BLaER1 (cell line): ENCODE measurements at regions not wholly inside any gene's neighbourhood (a gene's known extent, or its start where the extent isn't known, plus 50 kb on each side); places are given as distances from the start of the nearest gene placed in this dataset.

Source experiments
- H3K27ac ChIP-seq: shearing (Covaris generic); formaldehyde crosslinking; 2 replicates; pipeline ENCODE4 v1.8.1; 2022
- H3K27me3 ChIP-seq: shearing (Covaris generic); formaldehyde crosslinking; 2 replicates; pipeline ENCODE4 v1.8.1; 2022
- H3K36me3 ChIP-seq: shearing (Covaris generic); formaldehyde crosslinking; 2 replicates; pipeline ENCODE4 v1.8.1; 2022
- H3K4me1 ChIP-seq: shearing (Covaris generic); formaldehyde crosslinking; 2 replicates; pipeline ENCODE4 v1.8.1; 2022
- H3K4me2 ChIP-seq: shearing (Covaris generic); formaldehyde crosslinking; 2 replicates; pipeline ENCODE4 v1.8.1; 2022
- H3K4me3 ChIP-seq: shearing (Covaris generic); formaldehyde crosslinking; 2 replicates; pipeline ENCODE4 v1.8.1; 2022
- H3K9ac ChIP-seq: shearing (Covaris generic); formaldehyde crosslinking; 2 replicates; pipeline ENCODE4 v1.8.1; 2022
- H3K9me3 ChIP-seq: shearing (Covaris generic); formaldehyde crosslinking; 2 replicates; pipeline ENCODE4 v1.8.1; 2022
- H4K20me1 ChIP-seq: shearing (Covaris generic); formaldehyde crosslinking; 2 replicates; pipeline ENCODE4 v1.8.1; 2022
- Cebpa-rat ChIP-seq: shearing (Covaris generic); IDR thresholded peaks from 2 replicates; pipeline ENCODE4 v1.8.1; 2022

DNA sequence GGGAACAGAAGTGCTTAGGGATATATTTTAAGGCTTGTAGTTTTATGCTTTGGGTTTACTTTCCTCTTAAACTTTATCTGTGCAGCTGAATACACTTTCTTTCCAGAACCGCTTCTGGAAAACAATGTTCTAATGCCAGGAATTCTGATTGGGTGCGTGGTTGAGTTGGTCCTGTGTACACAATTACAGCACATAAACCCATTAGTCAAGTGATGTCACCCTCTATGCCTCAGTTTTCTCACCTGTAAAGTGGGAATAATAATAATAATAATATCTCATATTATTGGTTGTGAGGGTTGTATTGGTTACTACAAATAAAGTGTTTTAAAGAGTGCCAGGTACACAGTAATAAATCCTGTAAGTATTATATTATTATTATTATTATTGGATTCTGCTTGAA lies 129.2 kb downstream of the MID1IP1 start:
- Histone ChIP-seq H3K4me2 (no peak overlapping the region), H3K9me3 (no peaks in the 10 kb centered on the region; the same call in 1 of the 2 replicates), H3K4me3 (no peak overlapping the region), H4K20me1 (no peaks in the 10 kb centered on the region), H3K27me3 (no peaks in the 10 kb centered on the region), H3K4me1 (no peaks in the 10 kb centered on the region), H3K9ac (no peak overlapping the region), H3K36me3 (no peaks in the 10 kb centered on the region), H3K27ac (no peak overlapping the region)
- TF ChIP-seq Cebpa-rat, result no peak

- H3K9ac ChIP-seq, result no peak overlapping the region
- H3K4me1 ChIP-seq, result no peaks in the 10 kb centered on the region
- H3K27ac ChIP-seq, result no peak overlapping the region
- H3K9me3 ChIP-seq, result peaks cover 1% of the 10 kb centered on the region; the same call in 1 of the 2 replicates
- no peaks in the 10 kb centered on the region for H4K20me1 ChIP-seq
- no peaks in the 10 kb centered on the region for H3K27me3 ChIP-seq
- no peak overlapping the region for H3K4me3 ChIP-seq
- no peak for TF ChIP-seq Cebpa-rat
- no peak overlapping the region for H3K4me2 ChIP-seq
- no peaks in the 10 kb centered on the region for H3K36me3 ChIP-seq
These were observed 134.3 kb downstream of the MID1IP1 start for GRCh38 chrX:38935561-38935960.

GRCh38 chrX:38937400-38937799 lies 136.1 kb downstream of the MID1IP1 start:
- Histone ChIP-seq H3K27ac (no peak overlapping the region), H3K27me3 (no peaks in the 10 kb centered on the region), H3K9me3 (peaks cover 14% of the 10 kb centered on the region), H3K4me2 (no peak overlapping the region), H3K36me3 (no peaks in the 10 kb centered on the region), H3K9ac (no peak overlapping the region), H4K20me1 (no peaks in the 10 kb centered on the region), H3K4me3 (no peak overlapping the region), H3K4me1 (no peaks in the 10 kb centered on the region)
- no peak for TF ChIP-seq Cebpa-rat

- H3K27ac ChIP-seq, result no peak overlapping the region
- no peak overlapping the region for H3K4me3 ChIP-seq
- no peak overlapping the region for H3K4me2 ChIP-seq
- no peaks in the 10 kb centered on the region for H3K36me3 ChIP-seq
- no peak for TF ChIP-seq Cebpa-rat
- peaks cover 19% of the 10 kb centered on the region for H3K9me3 ChIP-seq
- H3K9ac ChIP-seq, result no peak overlapping the region
- H3K4me1 ChIP-seq, result no peaks in the 10 kb centered on the region
- no peaks in the 10 kb centered on the region for H3K27me3 ChIP-seq
- no peaks in the 10 kb centered on the region for H4K20me1 ChIP-seq
These were observed 136.7 kb downstream of the MID1IP1 start for GRCh38 chrX:38937926-38938325.

DNA sequence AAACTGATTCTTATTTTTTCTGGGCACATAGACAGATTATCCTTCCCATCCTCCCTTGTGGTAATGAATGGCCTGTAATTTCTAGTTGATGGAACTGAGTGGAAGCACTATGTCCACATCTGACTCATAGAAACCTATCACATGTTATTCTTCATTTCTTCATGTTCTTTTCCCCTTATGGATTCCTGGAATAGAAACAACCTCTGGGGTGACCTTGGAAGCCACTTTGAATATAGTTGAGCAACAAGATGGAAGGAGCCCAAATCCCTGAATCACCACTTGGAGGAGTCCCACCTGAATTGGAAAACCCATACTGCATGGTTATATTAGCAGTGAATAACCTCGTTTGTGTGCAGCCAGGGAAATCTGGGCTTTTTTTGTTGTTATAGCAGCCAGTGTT lies 137.8 kb downstream of the MID1IP1 start:
- Histone ChIP-seq H3K4me3 (no peak overlapping the region), H3K9ac (no peak overlapping the region), H4K20me1 (no peaks in the 10 kb centered on the region), H3K27ac (no peak overlapping the region), H3K27me3 (no peaks in the 10 kb centered on the region), H3K4me1 (no peaks in the 10 kb centered on the region), H3K4me2 (no peak overlapping the region), H3K9me3 (peaks cover 30% of the 10 kb centered on the region), H3K36me3 (no peaks in the 10 kb centered on the region)
- TF ChIP-seq Cebpa-rat, result no peak

DNA sequence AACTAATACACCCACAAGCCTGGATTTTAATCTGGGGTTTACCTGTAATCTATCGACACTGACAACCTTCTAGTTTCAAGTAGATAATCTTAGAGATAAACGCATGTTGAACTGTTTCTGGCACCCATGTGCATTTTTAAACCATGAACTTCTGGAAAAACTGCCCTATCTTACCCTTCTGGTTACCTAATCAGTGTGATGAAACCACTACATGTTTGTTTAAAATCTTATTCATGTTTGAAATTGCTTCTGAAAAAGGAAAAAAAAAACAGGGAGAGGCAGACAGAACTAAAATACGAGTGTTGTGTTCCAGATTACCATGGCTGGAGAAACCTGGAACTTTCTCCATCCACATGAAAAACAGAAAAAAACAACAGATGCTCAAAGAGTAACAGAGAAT lies 139.3 kb downstream of the MID1IP1 start:
- Histone ChIP-seq H3K9me3 (peaks cover 39% of the 10 kb centered on the region), H3K27me3 (no peaks in the 10 kb centered on the region), H3K4me3 (no peak overlapping the region), H3K36me3 (no peaks in the 10 kb centered on the region), H3K27ac (no peak overlapping the region), H4K20me1 (no peaks in the 10 kb centered on the region), H3K4me2 (no peak overlapping the region), H3K4me1 (no peaks in the 10 kb centered on the region), H3K9ac (no peak overlapping the region)
- TF ChIP-seq Cebpa-rat, result no peak

- no peak for TF ChIP-seq Cebpa-rat
- Histone ChIP-seq H3K4me2 (no peak overlapping the region), H3K9ac (no peak overlapping the region), H4K20me1 (no peaks in the 10 kb centered on the region), H3K4me3 (no peak overlapping the region), H3K27me3 (no peaks in the 10 kb centered on the region), H3K27ac (no peak overlapping the region), H3K36me3 (no peaks in the 10 kb centered on the region), H3K9me3 (peaks cover 39% of the 10 kb centered on the region), H3K4me1 (no peaks in the 10 kb centered on the region)
These were observed 140.4 kb downstream of the MID1IP1 start for GRCh38 chrX:38941675-38942074.

DNA sequence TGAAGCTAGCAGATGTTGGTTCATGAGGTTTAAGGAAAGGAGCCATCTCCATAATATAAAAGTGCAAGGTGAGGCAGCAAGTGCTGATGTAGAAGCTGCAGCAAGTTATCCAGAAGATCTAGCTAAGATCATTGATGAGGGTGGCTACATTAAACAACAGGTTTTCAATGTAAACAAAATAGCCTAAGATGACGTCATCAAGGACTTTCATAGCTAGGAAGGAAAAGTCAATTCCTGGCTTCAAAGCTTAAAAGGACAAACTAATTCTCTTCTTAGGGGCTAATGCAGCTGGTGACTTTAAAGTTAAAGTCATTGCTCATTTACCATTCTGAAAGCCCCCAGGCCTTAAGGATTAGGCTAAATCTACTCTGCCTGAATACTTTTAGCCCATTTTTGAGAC lies 141.9 kb downstream of the MID1IP1 start:
- H3K4me2 ChIP-seq, result no peak overlapping the region
- no peaks in the 10 kb centered on the region for H3K27me3 ChIP-seq
- no peak overlapping the region for H3K4me3 ChIP-seq
- H3K36me3 ChIP-seq, result no peaks in the 10 kb centered on the region
- H4K20me1 ChIP-seq, result no peaks in the 10 kb centered on the region
- no peak overlapping the region for H3K9ac ChIP-seq
- no peak overlapping the region for H3K27ac ChIP-seq
- TF ChIP-seq Cebpa-rat, result no peak
- H3K4me1 ChIP-seq, result no peaks in the 10 kb centered on the region
- H3K9me3 ChIP-seq, result peaks cover 40% of the 10 kb centered on the region

- Histone ChIP-seq H3K4me2 (no peak overlapping the region), H3K27ac (no peak overlapping the region), H3K36me3 (no peaks in the 10 kb centered on the region), H3K9me3 (peaks cover 22% of the 10 kb centered on the region), H3K27me3 (no peaks in the 10 kb centered on the region), H3K4me1 (no peaks in the 10 kb centered on the region), H4K20me1 (no peaks in the 10 kb centered on the region), H3K4me3 (no peak overlapping the region), H3K9ac (no peak overlapping the region)
- TF ChIP-seq Cebpa-rat, result no peak
These were observed 146.8 kb downstream of the MID1IP1 start for GRCh38 chrX:38948046-38948445.

- no peaks in the 10 kb centered on the region for H4K20me1 ChIP-seq
- H3K4me1 ChIP-seq, result peaks cover 12% of the 10 kb centered on the region
- no peaks in the 10 kb centered on the region for H3K9me3 ChIP-seq
These were observed 153.3 kb downstream of the MID1IP1 start for GRCh38 chrX:38954520-38954919.

GRCh38 chrX:38959736-38960135 lies 158.5 kb downstream of the MID1IP1 start:
- no peak overlapping the region for H3K4me3 ChIP-seq
- H4K20me1 ChIP-seq, result no peaks in the 10 kb centered on the region
- no peaks in the 10 kb centered on the region for H3K36me3 ChIP-seq
- no peak for TF ChIP-seq Cebpa-rat
- no peak overlapping the region for H3K9ac ChIP-seq
- no peak overlapping the region for H3K4me2 ChIP-seq
- peaks cover 12% of the 10 kb centered on the region for H3K4me1 ChIP-seq
- no peaks in the 10 kb centered on the region for H3K27me3 ChIP-seq
- H3K9me3 ChIP-seq, result peaks cover 29% of the 10 kb centered on the region
- no peak overlapping the region for H3K27ac ChIP-seq

More at GRCh38 chrX:38954520-38954919, 153.3 kb downstream of the MID1IP1 start:
- no peaks in the 10 kb centered on the region for H3K36me3 ChIP-seq
- no peak overlapping the region for H3K4me2 ChIP-seq
- H3K4me3 ChIP-seq, result no peak overlapping the region
- no peaks in the 10 kb centered on the region for H3K27me3 ChIP-seq
- no peak for TF ChIP-seq Cebpa-rat
- H3K9ac ChIP-seq, result no peak overlapping the region
- no peak overlapping the region for H3K27ac ChIP-seq
